DMS 273 (cell line): ENCODE measurements at regions not wholly inside any gene's neighbourhood (a gene's known extent, or its start where the extent isn't known, plus 50 kb on each side); places are given as distances from the start of the nearest gene placed in this dataset.
A peak's percentile ranks its signal among the peaks of the same experiment; 100 is the strongest.

Experiments
- DNase-seq: peaks from one replicate; lab custom pipeline; 2025; ENCODE audit not compliant: unreplicated experiment; lab: John Stamatoyannopoulos, UW

- DNase-seq, result no peak
These were observed 469.6 kb downstream of the SOX9 start for GRCh38 chr17:72590382-72590781.

- DNase-seq, result no peak
These were observed 470.1 kb downstream of the SOX9 start for GRCh38 chr17:72590882-72591281.

- peak; percentile 56 for DNase-seq
These were observed 470.7 kb downstream of the SOX9 start for GRCh38 chr17:72591289-72592241.

- peak; percentile 92 for DNase-seq
These were observed 471.6 kb downstream of the SOX9 start for GRCh38 chr17:72592242-72592966.

GRCh38 chr17:72592967-72593325 is 472.1 kb downstream of the SOX9 start:
- no peak for DNase-seq

- DNase-seq, result no peak
These were observed 473.4 kb downstream of the SOX9 start for GRCh38 chr17:72594248-72594647.
